ENCODE measurements at regions not wholly inside any gene's neighbourhood (a gene's known extent, or its start where the extent isn't known, plus 50 kb on each side); places are given as distances from the start of the nearest gene placed in this dataset.

GRCh38 chr5:93189707-93190120 lies 391.3 kb downstream of the NR2F1-AS1 start:
- TF ChIP-seq POLR2A (IDR thresholded peaks at IDR 0.05; ENCODE audit: low read depth, low read length): no peak
- TF ChIP-seq ZNF207 (IDR thresholded peaks at IDR 0.05; ENCODE audit: borderline replicate concordance): no peak
- no peak for TF ChIP-seq CREB1 (IDR thresholded peaks at IDR 0.05; ENCODE audit: low read depth)

All from GM12878 (cell line).